Lower leg skin (tissue), 4 donors: ENCODE measurements at regions not wholly inside any gene's neighbourhood (a gene's known extent, or its start where the extent isn't known, plus 50 kb on each side); places are given as distances from the start of the nearest gene placed in this dataset.
"Not testable (repeated sequence)": the region's sequence is repeated elsewhere in the genome, so short reads cannot be mapped to it uniquely, and the experiment has no call there.

Experiments used
- DNase-seq, 2 donors: peaks; one replicate each; pipeline ENCODE4 v3.0.0-alpha.2; 2019; ENCODE audit warnings: low spot score in 2 of 2
- H3K4me3 ChIP-seq: fragments of 200-600 bp; sonication (generic); 2 replicates; pipeline ENCODE4 v1.5.1; 2017; ENCODE audit warnings: mild to moderate bottlenecking, low read depth; ENCODE audit not compliant: poor library complexity, severe bottlenecking
- CTCF ChIP-seq, 3 donors: fragments of 450-650 bp; IDR thresholded peaks; one replicate each; pipeline ENCODE4 v1.5.1; 2016; ENCODE audit warnings: antibody characterized with exemption in 3 of 3, mild to moderate bottlenecking in 3 of 3, moderate library complexity in 2 of 3
- POLR2A ChIP-seq, 2 donors: fragments of 450-650 bp; IDR thresholded peaks; one replicate each; pipeline ENCODE4 v1.6.1; 2016 to 2017; ENCODE audit warnings: antibody characterized with exemption in 2 of 2, mild to moderate bottlenecking in 1 of 2, moderate library complexity in 1 of 2
- WGBS, 2 donors: methylation state at CpG; one replicate each; pipeline ENCODE4 v1.1.5; 2018; 5-methylcytosine and 5-hydroxymethylcytosine counted together
- intact Hi-C: fragments of 100-400 bp; cut with DNase I; formaldehyde crosslinking; loops from one replicate; pipeline ENCODE4 v1.15.0; 2023; ENCODE audit warnings: low total_unique reads

GRCh38 chr9:90165281-90165680, 477.3 kb downstream of the DIRAS2 start:
- 74 to 83% methylated on average over 6 of the region's 6 CpGs for WGBS, 2 donors
- intact Hi-C loops, result no loop called here
- DNase-seq, result no peak
- no peak overlapping the region for H3K4me3 ChIP-seq
- TF ChIP-seq CTCF (IDR thresholded peaks at IDR 0.05) (no peak), POLR2A (IDR thresholded peaks at IDR 0.05) (no peak)

- 46 to 60% methylated on average over 3 of the region's 3 CpGs for WGBS, 2 donors
- DNase-seq, intact Hi-C loops, H3K4me3 ChIP-seq: not testable (repeated sequence)
Measured at GRCh38 chr9:90166374-90166773, 476.2 kb downstream of the DIRAS2 start.

GRCh38 chr9:90167914-90168313, 474.7 kb downstream of the DIRAS2 start:
- no peak for DNase-seq
- intact Hi-C loops, result no loop called here
- TF ChIP-seq POLR2A (IDR thresholded peaks at IDR 0.05), result no peak
- no peak overlapping the region for H3K4me3 ChIP-seq
- 17 to 32% methylated on average over 2 of the region's 2 CpGs for WGBS, 2 donors

GRCh38 chr9:90169490-90169889, 473.1 kb downstream of the DIRAS2 start:
- intact Hi-C loops, result no loop called here
- 75 to 82% methylated on average over 2 of the region's 2 CpGs for WGBS, 2 donors
- no peak for DNase-seq
- H3K4me3 ChIP-seq, result no peak overlapping the region
- TF ChIP-seq CTCF (IDR thresholded peaks at IDR 0.05) (no peak), POLR2A (IDR thresholded peaks at IDR 0.05) (no peak)

GRCh38 chr9:90173935-90174334, 468.7 kb downstream of the DIRAS2 start:
- intact Hi-C loops, H3K4me3 ChIP-seq, DNase-seq: not testable (repeated sequence)
- WGBS, 2 donors, result 75 to 85% methylated on average over 4 of the region's 4 CpGs

- 87 to 90% methylated on average over 10 of the region's 10 CpGs for WGBS, 2 donors
Measured at GRCh38 chr9:90174346-90174745, 468.3 kb downstream of the DIRAS2 start.

GRCh38 chr9:90175257-90175656, 467.4 kb downstream of the DIRAS2 start:
- intact Hi-C loops, result no loop called here
- 90 to 95% methylated on average over 3 of the region's 3 CpGs for WGBS, 2 donors
- no peak overlapping the region for H3K4me3 ChIP-seq
- TF ChIP-seq POLR2A (IDR thresholded peaks at IDR 0.05), result no peak
- DNase-seq, result no peak

More at GRCh38 chr9:90174346-90174745, 468.3 kb downstream of the DIRAS2 start:
- DNase-seq, H3K4me3 ChIP-seq, intact Hi-C loops: not testable (repeated sequence)

GRCh38 chr9:90175865-90176264, 466.8 kb downstream of the DIRAS2 start:
- WGBS, 2 donors, result 78 to 82% methylated on average over 4 of the region's 4 CpGs
- TF ChIP-seq CTCF (IDR thresholded peaks at IDR 0.05) (no peak), POLR2A (IDR thresholded peaks at IDR 0.05) (no peak)
- H3K4me3 ChIP-seq, result no peak overlapping the region
- DNase-seq, result no peak
- intact Hi-C loops, result no loop called here

GRCh38 chr9:90176901-90177300, 465.7 kb downstream of the DIRAS2 start:
- DNase-seq, result no peak
- no peak for TF ChIP-seq CTCF (IDR thresholded peaks at IDR 0.05)
- TF ChIP-seq POLR2A (IDR thresholded peaks at IDR 0.05), result no peak
- intact Hi-C loops, result no loop called here
- 83 to 89% methylated on average over 2 of the region's 2 CpGs for WGBS, 2 donors
- H3K4me3 ChIP-seq, result no peak overlapping the region
